Nephron progenitor cell (in vitro differentiated cells): ENCODE measurements at regions not wholly inside any gene's neighbourhood (a gene's known extent, or its start where the extent isn't known, plus 50 kb on each side); places are given as distances from the start of the nearest gene placed in this dataset.
"Not testable (repeated sequence)": the region's sequence is repeated elsewhere in the genome, so short reads cannot be mapped to it uniquely, and the experiment has no call there.

ENCODE experiments used
- DNase-seq: peaks from one replicate; pipeline ENCODE4 v3.0.0; 2021
- H3K27ac Mint-ChIP-seq: 2 replicates; pipeline ENCODE4 v1.8.0; 2021; ENCODE audit warnings: mild to moderate bottlenecking, moderate library complexity, mixed read lengths
- H3K27me3 Mint-ChIP-seq: 2 replicates; pipeline ENCODE4 v1.8.0; 2021; ENCODE audit warnings: mild to moderate bottlenecking, low read depth, mixed read lengths; ENCODE audit not compliant: poor library complexity
- H3K36me3 Mint-ChIP-seq: 2 replicates; pipeline ENCODE4 v1.8.0; 2021; ENCODE audit warnings: low read depth, mixed read lengths
- H3K4me1 Mint-ChIP-seq: 2 replicates; pipeline ENCODE4 v1.8.0; 2021; ENCODE audit warnings: mixed read lengths
- H3K4me3 Mint-ChIP-seq: 2 replicates; pipeline ENCODE4 v1.8.0; 2021; ENCODE audit warnings: mild to moderate bottlenecking, moderate library complexity, mixed read lengths
- H3K9me3 Mint-ChIP-seq: 2 replicates; pipeline ENCODE4 v1.8.0; 2021; ENCODE audit warnings: mild to moderate bottlenecking, moderate library complexity, mixed read lengths
- TF ChIP-seq, protein P1 (sequence below): fragments of 200-600 bp; sonication (generic); IDR thresholded peaks from 2 replicates; pipeline ENCODE4 v1.5.0; 2021; ENCODE audit warnings: antibody characterized with exemption

DNA sequence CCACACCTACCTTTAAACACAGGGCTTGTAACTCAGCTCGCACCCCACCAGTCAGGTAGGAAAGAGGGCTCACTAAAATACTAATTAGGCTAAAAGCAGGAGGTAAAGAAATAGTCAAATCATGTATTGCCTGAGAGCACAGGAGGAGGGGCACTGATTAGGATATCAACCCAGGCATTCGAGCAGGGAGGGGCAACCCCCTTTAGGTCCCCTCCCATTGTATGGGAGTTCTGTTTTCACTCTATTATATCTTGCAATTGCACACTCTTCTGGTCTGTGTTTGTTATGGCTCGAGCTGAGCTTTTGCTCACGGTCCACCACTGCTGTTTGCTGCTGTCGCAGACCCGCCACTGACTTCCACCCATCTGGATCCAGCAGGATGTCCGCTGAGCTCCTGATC lies 657.2 kb downstream of the PRIM2 start:
- H3K36me3 Mint-ChIP-seq: no peaks in the 10 kb centered on the region
- H3K9me3 Mint-ChIP-seq: peaks cover 46% of the 10 kb centered on the region
- TF ChIP-seq, protein P1, sequence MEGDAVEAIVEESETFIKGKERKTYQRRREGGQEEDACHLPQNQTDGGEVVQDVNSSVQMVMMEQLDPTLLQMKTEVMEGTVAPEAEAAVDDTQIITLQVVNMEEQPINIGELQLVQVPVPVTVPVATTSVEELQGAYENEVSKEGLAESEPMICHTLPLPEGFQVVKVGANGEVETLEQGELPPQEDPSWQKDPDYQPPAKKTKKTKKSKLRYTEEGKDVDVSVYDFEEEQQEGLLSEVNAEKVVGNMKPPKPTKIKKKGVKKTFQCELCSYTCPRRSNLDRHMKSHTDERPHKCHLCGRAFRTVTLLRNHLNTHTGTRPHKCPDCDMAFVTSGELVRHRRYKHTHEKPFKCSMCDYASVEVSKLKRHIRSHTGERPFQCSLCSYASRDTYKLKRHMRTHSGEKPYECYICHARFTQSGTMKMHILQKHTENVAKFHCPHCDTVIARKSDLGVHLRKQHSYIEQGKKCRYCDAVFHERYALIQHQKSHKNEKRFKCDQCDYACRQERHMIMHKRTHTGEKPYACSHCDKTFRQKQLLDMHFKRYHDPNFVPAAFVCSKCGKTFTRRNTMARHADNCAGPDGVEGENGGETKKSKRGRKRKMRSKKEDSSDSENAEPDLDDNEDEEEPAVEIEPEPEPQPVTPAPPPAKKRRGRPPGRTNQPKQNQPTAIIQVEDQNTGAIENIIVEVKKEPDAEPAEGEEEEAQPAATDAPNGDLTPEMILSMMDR: no peak
- DNase-seq: no peak
- H3K27me3 Mint-ChIP-seq: peaks cover 3% of the 10 kb centered on the region
- no peak overlapping the region for H3K27ac Mint-ChIP-seq
- no peak overlapping the region for H3K4me3 Mint-ChIP-seq
- H3K4me1 Mint-ChIP-seq: no peaks in the 10 kb centered on the region

DNA sequence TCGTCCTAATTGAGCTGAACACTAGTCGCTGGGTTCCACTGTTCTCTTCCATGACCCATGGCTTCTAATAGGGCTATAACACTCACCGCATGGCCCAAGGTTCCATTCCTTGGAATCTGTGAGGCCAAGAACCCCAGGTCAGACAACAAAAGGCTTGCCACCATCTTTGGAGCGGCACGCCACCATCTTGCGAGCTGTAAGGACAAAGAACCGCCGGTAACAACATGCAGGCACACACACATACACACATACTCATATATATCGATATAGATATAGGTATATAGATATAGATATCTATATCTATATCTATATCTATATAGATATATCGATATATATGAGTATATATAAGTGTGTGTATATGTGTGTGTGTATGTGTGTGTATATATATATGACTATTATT lies 657.7 kb downstream of the PRIM2 start:
- not testable (repeated sequence) for H3K27me3 Mint-ChIP-seq, DNase-seq, H3K4me3 Mint-ChIP-seq, H3K4me1 Mint-ChIP-seq, H3K36me3 Mint-ChIP-seq, H3K27ac Mint-ChIP-seq
- H3K9me3 Mint-ChIP-seq: peaks cover 49% of the 10 kb centered on the region

DNA sequence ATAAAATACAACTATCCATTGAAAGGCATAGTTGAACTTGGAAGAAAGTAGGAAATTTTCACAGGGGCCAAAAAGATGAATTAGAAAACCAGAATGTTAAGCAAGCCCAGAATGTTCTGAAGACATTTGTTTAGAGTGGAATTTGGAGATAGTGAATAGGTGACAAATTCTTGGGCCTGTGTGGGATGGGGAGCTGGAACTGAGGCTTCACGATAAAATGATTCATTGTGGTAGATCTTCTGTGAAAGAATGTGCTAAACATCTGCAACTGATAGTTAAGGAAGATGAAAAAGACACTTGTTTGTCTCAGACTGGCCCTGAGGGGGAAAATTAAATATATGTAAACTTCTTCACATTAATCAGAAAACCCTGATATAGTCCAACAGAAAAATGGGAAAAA lies 658.9 kb downstream of the PRIM2 start:
- H3K36me3 Mint-ChIP-seq, H3K27ac Mint-ChIP-seq, H3K4me3 Mint-ChIP-seq, H3K4me1 Mint-ChIP-seq, H3K27me3 Mint-ChIP-seq, DNase-seq: not testable (repeated sequence)
- peaks cover 43% of the 10 kb centered on the region for H3K9me3 Mint-ChIP-seq

DNA sequence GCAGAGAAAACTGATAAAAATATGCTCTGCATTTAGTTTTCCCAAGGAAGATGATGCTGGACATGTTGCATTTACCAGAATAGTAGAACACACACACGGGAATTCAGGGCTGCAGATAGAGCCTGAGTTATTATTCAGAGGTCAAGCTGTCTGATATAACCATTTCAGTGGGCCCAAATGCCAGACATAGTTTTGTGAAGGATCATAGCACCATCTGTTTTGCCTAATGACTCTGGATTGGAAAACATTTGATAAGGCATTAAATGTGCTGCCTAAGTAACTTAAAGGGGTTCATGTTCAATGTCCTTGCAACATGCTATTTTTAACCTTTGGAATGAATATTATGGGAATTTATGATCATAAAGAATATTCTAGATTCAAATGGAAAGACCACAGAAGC lies 666.2 kb downstream of the PRIM2 start:
- DNase-seq, H3K4me3 Mint-ChIP-seq, H3K27me3 Mint-ChIP-seq, H3K27ac Mint-ChIP-seq, H3K36me3 Mint-ChIP-seq, H3K4me1 Mint-ChIP-seq: not testable (repeated sequence)
- H3K9me3 Mint-ChIP-seq: peaks cover 53% of the 10 kb centered on the region

DNA sequence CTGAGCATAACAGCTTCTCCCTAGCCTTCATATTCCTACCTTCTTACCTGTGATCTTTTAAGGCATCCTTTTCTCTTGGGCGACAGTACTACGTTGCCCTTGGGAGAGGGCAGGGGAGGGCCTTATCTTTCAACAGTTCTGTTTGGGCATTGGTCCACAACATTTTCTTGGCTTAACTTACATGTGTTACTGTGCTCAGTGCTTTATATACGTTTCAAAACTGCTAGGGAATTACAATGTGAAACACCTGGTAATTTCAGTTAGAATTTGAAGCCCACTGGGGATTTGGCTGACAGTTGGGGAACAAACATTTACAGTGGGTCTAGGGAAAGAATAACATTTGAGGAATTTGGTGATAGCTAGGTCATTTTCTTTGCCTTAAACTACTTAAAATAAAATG lies 667.1 kb downstream of the PRIM2 start:
- not testable (repeated sequence) for H3K4me1 Mint-ChIP-seq, H3K27me3 Mint-ChIP-seq, H3K4me3 Mint-ChIP-seq, H3K27ac Mint-ChIP-seq, H3K36me3 Mint-ChIP-seq, DNase-seq
- H3K9me3 Mint-ChIP-seq: peaks cover 56% of the 10 kb centered on the region

DNA sequence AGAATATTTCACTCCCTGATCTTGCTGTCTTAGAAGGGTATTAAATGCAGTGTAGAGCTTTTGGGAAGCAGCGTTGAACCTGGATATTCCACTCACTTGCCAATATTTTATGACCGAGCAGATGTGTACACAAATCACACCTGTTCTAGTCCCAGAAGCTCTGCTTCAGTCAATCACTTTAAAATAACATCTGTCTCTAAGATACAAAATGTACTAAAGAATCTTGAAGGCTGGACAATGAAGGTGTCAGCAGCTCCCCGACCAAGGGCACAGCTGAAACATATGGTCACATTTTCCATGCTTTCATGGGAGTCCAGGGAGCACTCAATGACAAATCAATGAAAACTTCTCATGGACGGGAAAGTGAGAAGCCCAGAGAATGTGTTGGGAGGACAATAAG lies 668.3 kb downstream of the PRIM2 start:
- peaks cover 52% of the 10 kb centered on the region for H3K9me3 Mint-ChIP-seq
- not testable (repeated sequence) for H3K36me3 Mint-ChIP-seq, H3K4me3 Mint-ChIP-seq, H3K27ac Mint-ChIP-seq, DNase-seq, H3K4me1 Mint-ChIP-seq, H3K27me3 Mint-ChIP-seq

DNA sequence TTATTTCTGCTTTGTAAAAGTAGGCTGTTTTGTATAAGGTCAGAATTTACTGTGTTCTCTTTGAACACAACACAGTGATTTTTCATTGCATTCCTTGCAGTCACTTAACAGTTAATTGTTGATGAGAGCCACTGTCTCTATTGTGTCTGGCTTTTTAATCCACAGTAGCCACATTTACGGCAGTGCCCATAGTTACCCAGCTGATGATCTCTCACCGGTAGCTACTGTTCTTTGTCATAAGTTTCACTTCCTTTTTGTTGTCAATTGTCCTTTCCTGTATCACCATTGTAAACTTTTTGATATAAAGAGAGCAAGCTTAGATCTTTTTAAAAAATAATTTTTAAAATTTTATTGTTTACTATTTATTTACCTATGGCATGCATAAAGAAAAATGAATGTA lies 669.2 kb downstream of the PRIM2 start:
- H3K27ac Mint-ChIP-seq, H3K4me1 Mint-ChIP-seq, H3K27me3 Mint-ChIP-seq, DNase-seq, H3K4me3 Mint-ChIP-seq, H3K36me3 Mint-ChIP-seq: not testable (repeated sequence)
- H3K9me3 Mint-ChIP-seq: peaks cover 58% of the 10 kb centered on the region

DNA sequence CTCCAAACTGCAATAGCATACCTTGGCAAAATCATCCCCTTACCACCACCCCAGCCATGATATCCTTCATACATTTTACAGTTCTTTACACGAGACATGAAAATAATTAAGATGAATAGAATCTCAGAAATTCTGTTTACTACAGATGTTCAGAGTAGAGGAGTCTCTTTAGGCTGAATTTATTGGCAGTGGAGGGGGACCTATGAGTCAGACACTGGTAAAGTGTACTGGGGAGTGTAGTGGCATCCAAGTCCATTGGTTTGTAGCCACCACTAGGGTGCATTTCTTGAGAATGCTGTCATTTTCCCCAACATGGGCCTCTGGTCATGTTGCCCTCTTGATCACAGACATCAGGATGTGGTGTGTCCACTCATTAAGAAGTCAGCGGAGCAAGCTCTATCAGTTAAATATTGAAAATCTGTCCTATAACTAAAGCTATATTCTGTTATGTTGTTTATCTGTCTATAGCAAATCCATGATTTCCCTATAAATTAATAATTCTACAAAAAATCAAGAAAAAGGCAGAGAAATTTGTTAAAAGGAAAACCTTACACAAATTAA lies 672.2 kb downstream of the PRIM2 start:
- not testable (repeated sequence) for DNase-seq, H3K36me3 Mint-ChIP-seq, H3K27me3 Mint-ChIP-seq, H3K4me3 Mint-ChIP-seq, H3K27ac Mint-ChIP-seq, H3K4me1 Mint-ChIP-seq
- peaks cover 53% of the 10 kb centered on the region for H3K9me3 Mint-ChIP-seq

DNA sequence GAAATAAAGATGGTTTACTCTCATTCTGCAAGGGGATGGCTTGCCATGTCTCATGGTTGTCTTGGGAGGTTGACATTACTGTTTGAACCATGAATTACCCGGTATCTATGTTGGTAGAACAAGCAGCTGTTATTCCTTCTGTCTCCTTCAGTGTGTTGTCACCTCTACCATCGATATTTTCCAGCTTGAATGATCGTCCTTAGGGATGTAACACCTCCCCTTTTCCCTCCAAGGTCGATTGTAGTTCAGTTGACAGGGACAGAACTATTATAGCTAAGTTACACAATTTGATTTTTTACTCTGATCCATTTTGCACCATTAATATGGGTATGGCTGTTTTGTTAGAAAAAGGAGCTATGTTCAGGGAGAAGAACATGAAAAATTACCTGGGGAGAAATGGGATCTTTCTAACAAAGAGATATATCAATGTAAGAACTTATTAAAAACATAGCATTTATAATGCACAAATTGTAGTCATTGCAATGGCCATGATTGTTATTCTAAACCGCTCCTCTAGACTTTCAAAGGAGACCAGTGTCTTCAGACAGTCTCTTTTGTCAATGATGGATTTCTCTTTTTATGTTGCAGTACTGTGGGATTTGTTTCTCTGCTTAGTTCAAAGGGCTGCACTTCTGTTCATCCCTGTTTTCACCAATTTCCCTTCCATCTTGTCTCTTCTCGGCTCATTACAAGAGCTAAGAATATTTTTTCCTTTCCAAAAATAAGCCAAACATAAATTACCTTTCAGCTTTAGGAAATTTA lies 681.6 kb downstream of the PRIM2 start:
- not testable (repeated sequence) for H3K27me3 Mint-ChIP-seq, H3K36me3 Mint-ChIP-seq, H3K4me3 Mint-ChIP-seq, H3K27ac Mint-ChIP-seq, H3K4me1 Mint-ChIP-seq, DNase-seq
- H3K9me3 Mint-ChIP-seq: peaks cover 69% of the 10 kb centered on the region

DNA sequence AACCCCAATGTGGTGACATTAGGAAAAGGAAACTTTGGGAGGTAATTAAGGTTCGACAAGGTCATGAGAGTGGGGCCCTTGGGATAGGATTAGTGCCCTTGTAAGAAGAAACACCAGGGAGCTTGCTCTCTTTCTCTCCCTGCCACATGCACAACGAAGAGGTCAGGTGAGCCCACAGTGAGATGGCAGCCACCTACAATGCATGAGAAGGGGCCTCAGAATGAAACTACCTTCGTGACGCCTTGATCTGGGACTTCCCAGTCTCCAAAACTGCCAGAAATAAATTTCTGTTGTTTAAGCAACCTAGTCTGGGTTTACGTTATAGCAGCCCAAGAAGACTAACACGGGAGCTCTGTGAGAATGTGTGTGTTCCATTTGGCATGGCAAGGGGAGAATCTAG lies 682.8 kb downstream of the PRIM2 start:
- H3K36me3 Mint-ChIP-seq, H3K27ac Mint-ChIP-seq, H3K4me1 Mint-ChIP-seq, H3K4me3 Mint-ChIP-seq, DNase-seq, H3K27me3 Mint-ChIP-seq: not testable (repeated sequence)
- peaks cover 67% of the 10 kb centered on the region for H3K9me3 Mint-ChIP-seq

DNA sequence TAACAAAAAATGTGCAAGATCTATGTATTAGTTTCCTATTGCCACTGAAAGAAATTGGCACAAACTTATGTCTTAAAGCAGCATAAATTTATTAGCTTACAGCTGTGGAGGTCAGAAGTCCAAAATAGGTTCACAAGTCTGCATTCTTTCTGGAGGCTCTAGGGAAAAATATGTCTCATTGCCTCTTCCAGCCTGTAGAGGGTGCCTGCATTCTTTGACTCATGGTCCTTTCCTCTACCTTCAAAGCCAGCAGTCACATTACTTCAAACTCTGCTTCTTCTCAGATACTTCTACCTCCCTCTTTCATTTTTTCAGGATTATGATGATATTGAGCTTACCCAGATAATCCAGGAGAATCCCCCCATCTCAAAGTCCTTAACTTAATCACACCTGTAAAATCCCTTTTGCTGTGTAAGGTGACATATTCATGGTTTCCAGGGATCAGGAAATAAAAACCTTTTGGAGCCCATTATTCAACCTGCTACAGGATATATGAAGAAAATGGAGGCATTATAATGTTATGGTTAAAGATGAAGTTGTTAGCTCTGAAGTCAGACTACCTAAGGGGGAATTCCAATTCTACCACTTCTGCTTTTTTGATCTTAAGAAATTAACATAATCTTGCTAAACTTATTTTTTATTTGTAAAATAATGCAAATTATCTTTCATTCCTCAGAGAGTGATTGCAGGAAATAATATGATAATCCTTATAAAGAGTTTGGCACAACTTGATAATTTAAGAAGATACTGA lies 686.2 kb downstream of the PRIM2 start:
- H3K9me3 Mint-ChIP-seq: peaks cover 76% of the 10 kb centered on the region
- not testable (repeated sequence) for H3K36me3 Mint-ChIP-seq

DNA sequence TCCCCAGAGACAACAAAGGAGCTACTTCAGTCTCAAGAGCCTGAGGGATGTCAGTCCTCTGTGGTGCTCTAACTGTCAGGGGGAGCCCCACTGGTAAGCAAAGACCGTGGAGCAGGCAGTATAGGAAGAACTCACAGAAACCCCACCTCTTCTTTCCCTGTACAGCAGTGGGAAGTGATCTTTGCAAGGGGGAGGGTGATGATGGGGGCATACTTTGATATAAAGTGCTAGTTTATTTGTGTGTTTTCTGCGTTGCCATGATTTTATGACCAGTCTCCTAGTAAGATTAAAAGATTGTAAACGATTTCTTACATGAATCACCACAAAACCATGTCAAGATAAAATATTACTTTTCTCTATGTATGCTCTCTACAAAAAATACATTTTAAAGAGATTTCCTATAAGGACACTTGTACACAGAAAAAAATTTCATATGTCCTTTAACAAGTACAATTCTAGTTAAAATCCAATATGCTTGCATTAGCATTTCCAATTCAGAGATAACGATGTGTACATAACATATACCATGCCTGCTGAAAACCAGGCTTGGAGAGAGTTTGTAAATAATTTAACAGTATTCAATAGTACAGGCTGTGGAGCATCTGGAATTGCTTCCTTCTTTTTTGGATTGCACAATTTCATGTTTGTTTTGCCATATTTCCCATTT lies 690.0 kb downstream of the PRIM2 start:
- not testable (repeated sequence) for H3K27ac Mint-ChIP-seq, H3K4me1 Mint-ChIP-seq, H3K4me3 Mint-ChIP-seq, DNase-seq, H3K27me3 Mint-ChIP-seq, H3K36me3 Mint-ChIP-seq
- peaks cover 61% of the 10 kb centered on the region for H3K9me3 Mint-ChIP-seq

More for the DNA sequence above, 686.2 kb downstream of the PRIM2 start:
- H3K4me1 Mint-ChIP-seq, H3K4me3 Mint-ChIP-seq, H3K27ac Mint-ChIP-seq, H3K27me3 Mint-ChIP-seq, DNase-seq: not testable (repeated sequence)

DNA sequence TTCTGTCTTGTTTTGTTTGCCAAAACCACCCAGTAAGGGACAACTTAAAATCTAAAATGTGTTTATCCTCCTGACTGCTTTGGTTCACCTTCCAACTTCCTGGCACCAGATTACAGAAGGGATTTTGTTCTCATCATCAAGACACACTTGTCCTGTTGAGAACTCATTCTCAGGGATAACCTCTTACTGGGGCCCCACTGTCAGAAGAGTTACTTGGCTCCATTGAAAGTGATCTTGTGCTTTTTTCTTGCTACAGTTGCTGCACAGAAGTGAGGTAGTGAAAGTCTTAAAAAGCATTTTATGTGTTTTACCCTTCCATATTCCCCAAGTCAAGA lies 690.5 kb downstream of the PRIM2 start:
- H3K27me3 Mint-ChIP-seq, H3K27ac Mint-ChIP-seq, H3K4me3 Mint-ChIP-seq, DNase-seq, H3K36me3 Mint-ChIP-seq, H3K4me1 Mint-ChIP-seq: not testable (repeated sequence)
- peaks cover 57% of the 10 kb centered on the region for H3K9me3 Mint-ChIP-seq
